A673 (cell line): ENCODE measurements at regions not wholly inside any gene's neighbourhood (a gene's known extent, or its start where the extent isn't known, plus 50 kb on each side); places are given as distances from the start of the nearest gene placed in this dataset.

Experiments
- EZH2 ChIP-seq: fragments of 200-600 bp; sonication (generic); IDR thresholded peaks from 2 replicates; pipeline ENCODE4 v1.6.1; 2017; ENCODE audit warnings: borderline replicate concordance, low read depth, mild to moderate bottlenecking, mixed read lengths, antibody characterized with exemption, low read length; ENCODE audit not compliant: poor library complexity, severe bottlenecking
- TF ChIP-seq, protein P1 (sequence below): fragments of 300-800, 200-600 bp; sonication (generic); conservative IDR thresholded peaks from 2 replicates; pipeline ENCODE4 v1.5.1; 2017; ENCODE audit warnings: low read depth, mild to moderate bottlenecking, antibody characterized with exemption, low read length, moderate library complexity, mixed read lengths

DNA sequence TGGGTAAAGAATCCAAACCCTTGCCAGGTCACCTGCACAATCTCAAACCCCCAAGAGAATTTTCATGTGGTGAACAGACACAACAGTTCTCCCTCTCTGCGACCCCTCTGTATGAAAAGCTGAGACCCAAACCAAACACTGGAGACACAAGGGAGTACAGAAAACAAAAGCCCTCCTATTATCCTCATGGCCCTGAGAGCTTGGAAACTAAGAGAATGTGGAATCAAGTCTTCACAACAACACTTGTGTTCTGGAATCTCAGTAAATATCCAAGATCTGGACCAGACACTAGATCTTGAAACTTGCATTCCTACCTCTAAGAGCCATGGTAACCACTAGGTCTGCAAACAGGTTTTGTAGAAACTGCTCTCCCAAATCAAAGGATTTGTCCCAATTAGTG is 50.1 kb upstream of the CCDC150 start:
- TF ChIP-seq, protein P1, sequence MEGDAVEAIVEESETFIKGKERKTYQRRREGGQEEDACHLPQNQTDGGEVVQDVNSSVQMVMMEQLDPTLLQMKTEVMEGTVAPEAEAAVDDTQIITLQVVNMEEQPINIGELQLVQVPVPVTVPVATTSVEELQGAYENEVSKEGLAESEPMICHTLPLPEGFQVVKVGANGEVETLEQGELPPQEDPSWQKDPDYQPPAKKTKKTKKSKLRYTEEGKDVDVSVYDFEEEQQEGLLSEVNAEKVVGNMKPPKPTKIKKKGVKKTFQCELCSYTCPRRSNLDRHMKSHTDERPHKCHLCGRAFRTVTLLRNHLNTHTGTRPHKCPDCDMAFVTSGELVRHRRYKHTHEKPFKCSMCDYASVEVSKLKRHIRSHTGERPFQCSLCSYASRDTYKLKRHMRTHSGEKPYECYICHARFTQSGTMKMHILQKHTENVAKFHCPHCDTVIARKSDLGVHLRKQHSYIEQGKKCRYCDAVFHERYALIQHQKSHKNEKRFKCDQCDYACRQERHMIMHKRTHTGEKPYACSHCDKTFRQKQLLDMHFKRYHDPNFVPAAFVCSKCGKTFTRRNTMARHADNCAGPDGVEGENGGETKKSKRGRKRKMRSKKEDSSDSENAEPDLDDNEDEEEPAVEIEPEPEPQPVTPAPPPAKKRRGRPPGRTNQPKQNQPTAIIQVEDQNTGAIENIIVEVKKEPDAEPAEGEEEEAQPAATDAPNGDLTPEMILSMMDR, result no peak
- no peak for TF ChIP-seq EZH2
